IMR-90 (cell line): ENCODE measurements at regions not wholly inside any gene's neighbourhood (a gene's known extent, or its start where the extent isn't known, plus 50 kb on each side); places are given as distances from the start of the nearest gene placed in this dataset.

ENCODE experiments used
- ATAC-seq: fragments of 200-7000 bp; cut with Tn5 transposase; 2 replicates; pipeline ENCODE4 v1.9.1; 2020; ENCODE audit warnings: low read depth, mild to moderate bottlenecking, moderate library complexity
- BruUV-seq: library from RNA; stranded (reverse); fragments of 400-500 nt; replicated peaks from 2 replicates; lab custom pipeline; 2021; lab: Mats Ljungman, UMichigan
- CTCF ChIA-PET: fragments of 300-600 bp; formaldehyde crosslinking; extraction: SDS; loops from one replicate; lab custom pipeline; 2021; ENCODE audit warnings: antibody characterized with exemption; lab: Yijun Ruan, JAX
- POLR2A ChIA-PET: fragments of 300-600 bp; sonication (Branson Sonifier 250); formaldehyde crosslinking; loops from one replicate; lab custom pipeline; 2022; ENCODE audit warnings: antibody characterized with exemption; ENCODE audit not compliant: unreplicated experiment; lab: Charles Lee
- DNase-seq: peaks from one replicate; pipeline ENCODE4 v3.0.0; 2013
- H2AFZ ChIP-seq: replicated peaks from 2 replicates; pipeline ENCODE3; 2013; ENCODE audit warnings: low read length, mild to moderate bottlenecking; ENCODE audit not compliant: poor library complexity
- H2AK5ac ChIP-seq: 2 replicates; pipeline ENCODE4 v1.6.1; 2013; ENCODE audit warnings: low read depth, low read length, inconsistent platforms
- H2AK9ac ChIP-seq: replicated peaks from 2 replicates; pipeline ENCODE3; 2013; ENCODE audit warnings: mild to moderate bottlenecking, low read depth, low read length, moderate library complexity; ENCODE audit not compliant: poor library complexity
- H2BK120ac ChIP-seq: 2 replicates; pipeline ENCODE4 v1.6.1; 2013; ENCODE audit warnings: low read depth, low read length, inconsistent platforms
- H2BK15ac ChIP-seq: 3 replicates; pipeline ENCODE4 v1.6.1; 2013; ENCODE audit warnings: low read depth, low read length, inconsistent platforms
- H2BK20ac ChIP-seq: 2 replicates; pipeline ENCODE4 v1.6.1; 2013; ENCODE audit warnings: low read depth, mild to moderate bottlenecking, inconsistent platforms, low read length, moderate library complexity
- H2BK5ac ChIP-seq: 2 replicates; pipeline ENCODE4 v1.6.1; 2013; ENCODE audit warnings: mild to moderate bottlenecking, low read depth, low read length, inconsistent platforms; ENCODE audit not compliant: poor library complexity, severe bottlenecking
- H3K14ac ChIP-seq: replicated peaks from 2 replicates; pipeline ENCODE4 v1.6.1; 2013; ENCODE audit warnings: low read depth, low read length, inconsistent platforms
- H3K18ac ChIP-seq: 2 replicates; pipeline ENCODE4 v1.6.1; 2013; ENCODE audit warnings: low read depth, low read length, control low read depth
- H3K23ac ChIP-seq: 2 replicates; pipeline ENCODE4 v1.6.1; 2013; ENCODE audit warnings: low read depth, low read length, inconsistent platforms
- H3K27ac ChIP-seq: 2 replicates; pipeline ENCODE4 v1.5.1; 2013; ENCODE audit warnings: mild to moderate bottlenecking, control low read depth, low read length; ENCODE audit not compliant: insufficient read depth
- H3K27me3 ChIP-seq: 2 replicates; pipeline ENCODE4 v1.6.1; 2013; ENCODE audit warnings: low read length; ENCODE audit not compliant: control insufficient read depth, insufficient read depth
- H3K36me3 ChIP-seq: 2 replicates; pipeline ENCODE4 v1.6.1; 2013; ENCODE audit warnings: low read length, mixed read lengths; ENCODE audit not compliant: control insufficient read depth, insufficient read depth
- H3K4ac ChIP-seq: 2 replicates; pipeline ENCODE4 v1.6.1; 2013; ENCODE audit warnings: low read depth, low read length, inconsistent platforms
- H3K4me1 ChIP-seq: 2 replicates; pipeline ENCODE4 v1.6.1; 2013; ENCODE audit warnings: low read length, mixed read lengths; ENCODE audit not compliant: control insufficient read depth, insufficient read depth
- H3K4me2 ChIP-seq: 2 replicates; pipeline ENCODE4 v1.6.1; 2013; ENCODE audit warnings: low read depth, mild to moderate bottlenecking, control low read depth, low read length, moderate library complexity
- H3K4me3 ChIP-seq: 2 replicates; pipeline ENCODE4 v1.5.1; 2013; ENCODE audit warnings: low read depth, mild to moderate bottlenecking, control low read depth, low read length, moderate library complexity; ENCODE audit not compliant: insufficient read depth
- H3K56ac ChIP-seq: 2 replicates; pipeline ENCODE4 v1.6.1; 2013; ENCODE audit warnings: low read length, inconsistent platforms; ENCODE audit not compliant: insufficient read depth; ENCODE audit errors: extremely low read depth
- H3K79me1 ChIP-seq, 2 experiments: 2 replicates each; pipeline ENCODE4 v1.6.1; 2013; ENCODE audit warnings: low read length in 2 of 2, inconsistent platforms in 1 of 2, low read depth in 1 of 2
- H3K9ac ChIP-seq: 2 replicates; pipeline ENCODE4 v1.6.1; 2013; ENCODE audit warnings: low read depth, low read length, control low read depth
- H3K9me1 ChIP-seq: 2 replicates; pipeline ENCODE4 v1.6.1; 2013; ENCODE audit warnings: low read length, inconsistent platforms; ENCODE audit not compliant: insufficient read depth
- H3K9me3 ChIP-seq: 2 replicates; pipeline ENCODE4 v1.6.1; 2013; ENCODE audit warnings: low read length; ENCODE audit not compliant: control insufficient read depth, insufficient read depth
- H4K20me1 ChIP-seq: 2 replicates; pipeline ENCODE4 v1.6.1; 2013; ENCODE audit warnings: low read length, inconsistent platforms; ENCODE audit not compliant: insufficient read depth
- H4K5ac ChIP-seq: 2 replicates; pipeline ENCODE4 v1.6.1; 2013; ENCODE audit warnings: mild to moderate bottlenecking, low read depth, low read length, control low read depth
- H4K8ac ChIP-seq, 2 experiments: 2 replicates each; pipeline ENCODE4 v1.6.1; 2013; ENCODE audit warnings: low read depth in 2 of 2, low read length in 2 of 2, control low read depth in 1 of 2, inconsistent platforms in 1 of 2
- H4K91ac ChIP-seq: 2 replicates; pipeline ENCODE4 v1.6.1; 2013; ENCODE audit warnings: low read depth, low read length, inconsistent platforms; ENCODE audit not compliant: insufficient read depth
- MAFK ChIP-seq: IDR thresholded peaks from 2 replicates; pipeline ENCODE4 v1.6.1; 2012; ENCODE audit warnings: low read depth, low read length, improper control_type of control experiment
- RCOR1 ChIP-seq: IDR thresholded peaks from 2 replicates; pipeline ENCODE4 v1.6.1; 2012; ENCODE audit warnings: mild to moderate bottlenecking, low read length, improper control_type of control experiment; ENCODE audit not compliant: insufficient replicate concordance
- dilution Hi-C: fragments of 300-500 bp; cut with HindIII; formaldehyde crosslinking; loops from one replicate; pipeline ENCODE4 v1.14.3; 2018; ENCODE audit warnings: low sequenced_read_pairs; ENCODE audit not compliant: unreplicated experiment
- in situ Hi-C: fragments of 300-500 bp; cut with MboI; formaldehyde crosslinking; loops from 3 replicates; pipeline ENCODE4 v1.14.3; 2019; ENCODE audit warnings: low sequenced_read_pairs, inconsistent platforms, mixed read lengths
- intact Hi-C: fragments of 100-400 bp; cut with micrococcal nuclease; formaldehyde crosslinking; loops from 2 replicates; pipeline ENCODE4 v1.10.0; 2022

- Histone ChIP-seq H3K27ac (no peak overlapping the region), H3K27me3 (no peaks in the 10 kb centered on the region), H3K4me3 (no peak overlapping the region), H3K79me1 (no peaks in the 10 kb centered on the region), H4K20me1 (no peaks in the 10 kb centered on the region), H2BK20ac (no peak overlapping the region), H2AFZ (no peak overlapping the region), H3K9me1 (no peaks in the 10 kb centered on the region), H2BK5ac (no peak overlapping the region), H4K5ac (no peak overlapping the region), H2AK5ac (no peak overlapping the region), H3K56ac (no peak overlapping the region), H3K14ac (no peak overlapping the region), H3K36me3 (no peaks in the 10 kb centered on the region), H3K4me2 (no peak overlapping the region), H3K4ac (no peak overlapping the region), H3K18ac (no peak overlapping the region), H2BK120ac (no peak overlapping the region), H3K23ac (no peak overlapping the region), H3K9me3 (no peaks in the 10 kb centered on the region), H3K4me1 (no peaks in the 10 kb centered on the region), H3K9ac (no peak overlapping the region), H4K8ac (no peak overlapping the region), H2BK15ac (no peak overlapping the region), H2AK9ac (no peak overlapping the region), H4K91ac (no peak overlapping the region)
- intact Hi-C loops (no loop called here), dilution Hi-C loops (no loop called here), in situ Hi-C loops (no loop called here)
- DNase-seq = no peak
- no peak for TF ChIP-seq RCOR1
- no peak for TF ChIP-seq MAFK
- no TSS peak for BruUV-seq
- ChIA-PET POLR2A (no interaction called here), CTCF (no interaction called here)
- no peak for ATAC-seq
Observed at GRCh38 chr2:83887757-83888156, 571.3 kb downstream of the SUCLG1 start.
